ENCODE measurements at regions not wholly inside any gene's neighbourhood (a gene's known extent, or its start where the extent isn't known, plus 50 kb on each side); places are given as distances from the start of the nearest gene placed in this dataset.
"Not testable (repeated sequence)": the region's sequence is repeated elsewhere in the genome, so short reads cannot be mapped to it uniquely, and the experiment has no call there.

DNA sequence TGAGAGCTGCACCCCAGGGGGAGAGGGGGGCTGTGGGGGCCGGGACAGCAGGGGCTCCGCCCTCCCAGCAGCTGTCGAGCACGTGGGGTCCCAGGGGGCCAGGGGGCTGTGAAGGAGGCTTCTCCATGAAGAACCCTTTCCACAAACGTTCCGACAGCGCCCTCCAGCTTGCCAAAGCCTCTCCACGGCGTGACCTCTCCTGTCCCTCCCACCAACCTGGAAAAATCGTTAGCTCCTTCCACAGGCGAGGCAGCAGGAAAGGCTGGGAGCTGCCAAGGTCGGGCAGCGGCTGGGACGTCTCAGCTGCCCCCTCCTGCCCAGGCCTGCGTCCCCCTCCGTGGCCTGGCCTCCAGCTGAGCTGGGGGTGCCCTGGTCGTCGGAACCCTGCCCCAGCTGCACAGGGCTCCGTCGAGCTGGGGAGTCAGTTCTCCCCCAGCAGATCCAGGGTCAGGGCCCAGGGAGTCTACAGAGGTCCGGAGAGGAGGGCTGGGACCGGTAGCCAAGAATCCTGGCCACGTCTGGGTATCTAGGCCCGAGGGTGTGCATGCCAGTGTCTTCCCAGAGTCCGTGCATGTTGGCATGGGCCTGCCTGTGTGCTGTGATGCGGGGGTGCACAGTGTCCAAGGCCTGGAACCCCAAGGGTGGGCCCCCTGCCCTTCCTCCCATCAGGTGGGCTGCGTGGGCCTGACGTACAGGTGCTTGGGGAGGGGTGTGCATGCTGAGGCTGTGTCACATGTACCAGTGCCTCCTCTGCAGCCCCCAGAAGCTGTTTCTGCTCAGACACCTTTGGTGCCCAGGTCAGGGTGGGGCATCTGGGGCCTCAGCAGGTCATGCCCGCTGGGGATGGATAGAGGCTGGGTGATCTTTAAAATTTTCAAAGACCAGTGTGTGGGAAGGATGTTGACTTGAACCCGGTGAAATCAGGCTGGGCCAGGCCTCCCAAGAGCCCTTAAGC lies 66.5 kb downstream of the UNCX start:
- in situ Hi-C loops (cut with HindIII; ENCODE audit: low pct_ligation_motif_present, low pct_unique_long_range_greater_than_20kb, low sequenced_read_pairs) = no loop called here
- no peak for DNase-seq

DNA sequence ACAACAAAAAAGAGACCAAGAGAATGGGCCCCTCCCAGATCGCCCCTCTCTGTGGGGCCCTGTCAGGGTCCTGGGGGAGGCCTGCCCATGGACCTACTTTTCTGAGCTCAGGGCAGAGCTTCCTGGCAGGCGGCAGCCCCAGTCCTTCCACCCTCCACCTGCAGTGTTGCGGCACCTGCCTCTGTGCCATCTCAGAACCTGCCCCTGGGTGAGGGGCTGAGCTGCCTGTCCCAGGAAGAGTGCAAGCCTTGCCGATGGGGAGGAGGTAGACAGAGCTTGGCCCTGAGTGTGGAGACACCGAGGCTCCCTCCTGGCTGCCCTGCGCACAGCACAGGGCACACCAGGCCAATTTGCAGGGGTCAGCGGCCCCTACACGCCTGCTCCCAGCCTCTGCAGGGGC lies 67.5 kb downstream of the UNCX start:
- DNase-seq = no peak
- in situ Hi-C loops (cut with HindIII; ENCODE audit: low pct_ligation_motif_present, low pct_unique_long_range_greater_than_20kb, low sequenced_read_pairs) = no loop called here

- in situ Hi-C loops (cut with HindIII; ENCODE audit: low pct_ligation_motif_present, low pct_unique_long_range_greater_than_20kb, low sequenced_read_pairs) = no loop called here
- DNase-seq = no peak
Measured at GRCh38 chr7:1300636-1301035, 68.0 kb downstream of the UNCX start.

GRCh38 chr7:1301054-1301881 lies 68.6 kb downstream of the UNCX start:
- in situ Hi-C loops (cut with HindIII; ENCODE audit: low pct_ligation_motif_present, low pct_unique_long_range_greater_than_20kb, low sequenced_read_pairs) = no loop called here
- DNase-seq = no peak

DNA sequence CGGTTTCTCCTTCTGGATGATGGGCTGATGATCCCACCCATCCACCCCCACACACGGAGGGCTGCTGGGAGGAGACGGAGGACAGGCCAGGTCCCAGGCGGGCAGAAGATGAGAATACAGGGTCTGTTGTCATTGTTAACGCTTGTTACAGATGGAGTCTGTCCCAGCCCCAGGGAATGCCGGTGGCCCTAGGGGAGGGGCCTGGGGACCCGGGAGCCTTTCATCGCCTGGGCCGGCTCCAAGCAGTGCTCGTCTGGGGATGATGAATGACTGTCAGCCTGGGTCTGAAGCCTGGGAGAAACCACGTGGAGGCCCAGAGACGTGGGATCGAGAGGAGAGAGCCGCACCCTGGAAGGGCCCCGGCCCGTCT lies 69.2 kb downstream of the UNCX start:
- DNase-seq = no peak
- in situ Hi-C loops (cut with HindIII; ENCODE audit: low pct_ligation_motif_present, low pct_unique_long_range_greater_than_20kb, low sequenced_read_pairs) = no loop called here

DNA sequence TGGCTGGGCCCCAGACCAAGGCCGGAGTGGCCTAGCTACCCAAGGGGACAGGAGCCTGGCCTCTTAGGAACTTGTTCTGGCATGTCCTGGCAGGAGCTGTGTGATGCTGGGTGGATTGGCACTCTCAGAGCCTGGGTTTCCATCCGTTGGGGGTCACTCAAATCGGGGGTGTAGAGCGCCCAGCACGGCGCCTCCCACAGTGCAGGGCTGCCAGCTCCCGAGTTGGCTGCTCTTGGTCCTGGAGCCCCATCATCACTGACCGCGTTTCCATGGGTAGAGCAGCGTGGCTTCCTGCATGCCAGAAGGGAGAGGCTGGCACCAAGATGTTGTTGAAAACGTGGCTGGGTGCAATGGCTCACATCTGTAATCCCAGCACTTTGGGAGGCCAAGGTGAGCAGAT lies 70.3 kb downstream of the UNCX start:
- in situ Hi-C loops (cut with HindIII; ENCODE audit: low pct_ligation_motif_present, low pct_unique_long_range_greater_than_20kb, low sequenced_read_pairs) = no loop called here
- DNase-seq = no peak

DNA sequence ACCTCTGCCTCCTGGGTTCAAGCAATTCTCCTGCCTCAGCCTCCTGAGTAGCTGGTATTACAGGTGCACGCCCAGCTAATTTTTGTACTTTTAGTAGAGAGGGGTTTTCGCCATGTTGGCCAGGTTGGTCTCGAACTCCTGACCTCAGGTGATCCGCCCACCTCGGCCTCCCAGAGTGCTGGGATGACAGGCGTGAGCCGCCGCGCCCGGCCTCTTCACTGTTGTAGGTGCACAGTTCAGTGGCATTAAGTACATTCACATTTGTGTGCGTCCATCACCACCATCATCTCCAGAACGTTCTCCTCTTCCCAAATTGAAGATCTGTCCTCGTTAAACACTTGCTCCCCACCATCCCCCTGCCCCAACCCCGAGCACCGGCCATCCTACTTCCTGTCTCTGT lies 71.3 kb downstream of the UNCX start:
- in situ Hi-C loops (cut with HindIII; ENCODE audit: low pct_ligation_motif_present, low pct_unique_long_range_greater_than_20kb, low sequenced_read_pairs); DNase-seq: not testable (repeated sequence)

DNA sequence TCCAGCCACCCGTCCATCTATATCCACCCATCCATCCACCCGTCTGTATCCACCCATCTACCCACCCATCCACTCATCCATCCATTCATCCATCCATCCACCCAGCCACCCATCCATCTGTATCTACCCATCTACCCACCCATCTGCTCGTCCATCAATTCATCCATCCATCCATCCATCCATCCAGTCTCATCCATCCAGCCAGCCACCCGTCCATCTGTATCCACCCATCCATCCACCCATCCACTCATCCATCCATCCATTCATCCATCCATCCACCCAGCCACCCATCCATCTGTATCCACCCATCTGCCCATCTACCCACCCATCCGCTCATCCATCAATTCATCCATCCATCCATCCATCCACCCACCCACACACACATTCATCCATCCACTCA lies 73.2 kb downstream of the UNCX start:
- in situ Hi-C loops (cut with HindIII; ENCODE audit: low pct_ligation_motif_present, low pct_unique_long_range_greater_than_20kb, low sequenced_read_pairs) = no loop called here
- DNase-seq = no peak

DNA sequence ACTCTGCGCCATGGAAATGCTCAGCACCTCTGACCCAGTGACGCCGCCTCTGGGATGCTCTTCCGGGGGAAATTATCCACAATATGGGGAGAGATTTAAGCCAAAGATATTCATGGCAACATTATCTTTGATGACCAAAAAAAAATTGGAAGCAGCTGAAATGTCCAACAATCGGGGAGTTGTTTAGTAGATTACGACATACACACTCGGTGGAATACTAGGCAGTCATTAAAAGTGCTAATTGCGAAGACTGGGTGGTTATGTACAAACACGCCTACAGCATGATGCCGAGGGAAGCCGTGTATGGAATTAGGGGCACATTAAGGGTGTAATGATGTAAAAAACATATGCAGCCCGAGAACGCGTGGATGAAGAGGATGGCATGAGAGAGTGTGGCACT lies 75.2 kb downstream of the UNCX start:
- no peak for DNase-seq
- in situ Hi-C loops (cut with HindIII; ENCODE audit: low pct_ligation_motif_present, low pct_unique_long_range_greater_than_20kb, low sequenced_read_pairs) = no loop called here

- DNase-seq = no peak
- in situ Hi-C loops (cut with HindIII; ENCODE audit: low pct_ligation_motif_present, low pct_unique_long_range_greater_than_20kb, low sequenced_read_pairs) = no loop called here
Measured at GRCh38 chr7:1309290-1309689, 76.6 kb downstream of the UNCX start.

DNA sequence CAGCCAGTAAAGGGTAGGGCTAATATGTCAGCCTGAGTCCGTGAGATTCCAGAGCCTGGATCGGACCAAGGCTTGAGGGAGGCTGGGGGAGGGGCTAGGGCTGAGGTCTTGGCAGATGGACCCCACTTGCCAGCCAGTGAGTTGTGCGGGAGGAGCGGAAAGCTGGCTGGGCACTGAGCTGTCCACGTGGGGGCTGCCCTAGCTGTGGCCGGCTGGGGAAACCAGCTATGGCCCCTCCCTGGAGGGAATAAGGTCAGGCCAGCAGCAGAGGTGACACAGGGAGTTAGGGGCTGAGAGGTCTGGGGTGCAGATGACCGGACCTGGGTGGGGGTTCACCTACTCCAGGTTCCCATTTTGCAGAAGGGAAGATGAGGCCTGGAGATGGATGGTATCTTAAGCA lies 77.3 kb downstream of the UNCX start:
- no peak for DNase-seq

GRCh38 chr7:1310936-1311335 lies 78.3 kb downstream of the UNCX start:
- in situ Hi-C loops (cut with HindIII; ENCODE audit: low pct_ligation_motif_present, low pct_unique_long_range_greater_than_20kb, low sequenced_read_pairs) = no loop called here
- DNase-seq = no peak

More for the DNA sequence above, 77.3 kb downstream of the UNCX start:
- in situ Hi-C loops (cut with HindIII; ENCODE audit: low pct_ligation_motif_present, low pct_unique_long_range_greater_than_20kb, low sequenced_read_pairs) = no loop called here

- no peak for DNase-seq
- in situ Hi-C loops (cut with HindIII; ENCODE audit: low pct_ligation_motif_present, low pct_unique_long_range_greater_than_20kb, low sequenced_read_pairs) = no loop called here
Measured at GRCh38 chr7:1311406-1312135, 78.9 kb downstream of the UNCX start.

- in situ Hi-C loops (cut with HindIII; ENCODE audit: low pct_ligation_motif_present, low pct_unique_long_range_greater_than_20kb, low sequenced_read_pairs) = no loop called here
- no peak for DNase-seq
Measured at GRCh38 chr7:1312136-1313070, 79.7 kb downstream of the UNCX start.

DNA sequence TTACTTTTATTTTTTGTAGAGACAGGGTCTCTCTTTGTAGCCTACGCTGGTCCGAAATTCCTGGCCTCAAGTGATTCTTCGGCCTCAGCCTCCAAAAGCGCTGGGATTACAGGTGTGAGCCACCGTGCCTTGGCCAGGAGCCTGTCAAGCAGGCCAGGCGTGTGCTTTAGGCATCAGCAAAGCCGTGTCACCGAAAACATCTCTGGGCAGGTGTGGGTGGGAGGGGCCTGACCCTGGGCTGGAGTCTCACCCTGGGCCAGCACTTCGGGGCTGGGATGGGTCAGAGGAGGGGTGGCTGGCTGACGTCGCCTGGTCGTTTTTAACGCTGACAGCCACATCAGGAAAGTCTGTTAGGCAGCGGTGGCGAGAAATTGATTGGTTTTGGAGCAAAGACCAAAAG lies 80.9 kb downstream of the UNCX start:
- no peak for DNase-seq
- in situ Hi-C loops (cut with HindIII; ENCODE audit: low pct_ligation_motif_present, low pct_unique_long_range_greater_than_20kb, low sequenced_read_pairs) = no loop called here

DNA sequence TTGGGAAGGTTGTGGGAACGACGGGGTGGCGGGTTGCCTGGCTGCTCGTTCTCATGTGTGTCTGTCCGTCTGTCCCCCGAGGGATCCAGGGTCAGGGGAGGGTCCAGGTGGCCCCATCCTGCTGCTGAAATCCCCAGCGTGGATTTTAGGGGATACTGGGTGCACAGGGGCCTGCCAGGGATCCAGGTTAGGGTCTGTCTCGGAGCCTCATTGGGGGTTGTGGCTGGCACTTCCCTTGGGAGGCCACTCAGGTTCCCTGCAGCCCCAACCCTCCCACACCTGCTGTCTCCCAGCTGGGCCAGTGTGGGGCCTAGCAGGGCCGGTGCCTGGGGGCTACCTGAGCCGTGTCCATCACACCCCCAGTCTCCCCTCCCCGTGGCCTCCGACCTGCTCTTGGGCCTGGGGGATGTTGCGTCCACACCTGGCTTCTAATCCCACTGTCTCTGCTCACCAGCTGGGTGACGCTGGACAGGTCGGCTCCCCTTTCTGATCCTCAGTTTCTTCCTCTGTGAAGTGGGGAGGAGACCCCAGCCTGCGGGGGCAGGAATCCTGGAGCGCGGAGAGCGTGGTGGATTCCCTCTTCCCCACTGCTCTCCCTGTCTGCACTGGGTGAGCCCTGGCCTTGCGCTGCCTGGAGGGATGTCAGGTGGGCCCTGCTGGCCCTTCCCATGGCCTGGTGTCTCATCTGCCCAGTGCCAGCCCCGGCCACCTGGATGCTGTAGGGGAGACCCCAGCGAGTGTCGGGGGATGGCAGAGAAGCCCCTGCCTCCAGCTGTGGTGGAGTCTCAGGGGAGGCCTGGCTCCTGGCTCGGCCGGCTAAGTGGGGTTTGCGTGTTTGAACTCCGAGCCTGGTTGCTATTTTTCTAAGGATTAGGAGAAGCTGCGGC lies 81.6 kb downstream of the UNCX start:
- in situ Hi-C loops (cut with HindIII; ENCODE audit: low pct_ligation_motif_present, low pct_unique_long_range_greater_than_20kb, low sequenced_read_pairs) = no loop called here
- no peak for DNase-seq

DNA sequence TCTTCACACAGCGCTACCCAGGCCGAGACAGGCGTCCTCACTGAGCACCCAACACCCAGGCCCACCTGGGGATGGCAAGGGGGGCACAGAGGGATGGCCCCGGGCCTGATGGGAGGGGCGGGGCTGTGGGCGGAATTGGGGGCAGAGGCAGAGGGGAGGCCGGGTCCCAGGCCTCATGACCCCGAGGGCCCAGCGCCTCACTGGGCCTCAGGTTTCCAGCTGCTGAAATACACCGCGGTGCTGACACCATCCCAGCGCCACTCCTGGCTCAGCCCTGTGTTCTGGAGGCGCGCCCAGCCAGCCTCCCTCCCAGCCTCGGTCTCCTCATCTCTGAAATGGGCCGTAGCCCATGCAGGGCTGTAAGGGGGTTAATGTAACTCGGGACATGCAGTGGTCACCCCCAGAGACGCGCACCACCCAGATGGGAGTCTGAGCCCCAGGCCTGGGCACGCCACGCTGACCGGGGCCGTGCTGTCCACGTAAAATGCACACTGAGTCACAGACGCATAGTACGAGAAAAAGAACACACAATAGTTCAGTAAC lies 82.3 kb downstream of the UNCX start:
- in situ Hi-C loops (cut with HindIII; ENCODE audit: low pct_ligation_motif_present, low pct_unique_long_range_greater_than_20kb, low sequenced_read_pairs) = no loop called here
- DNase-seq = no peak
